Upper lobe of left lung (tissue), 4 donors: ENCODE measurements at regions not wholly inside any gene's neighbourhood (a gene's known extent, or its start where the extent isn't known, plus 50 kb on each side); places are given as distances from the start of the nearest gene placed in this dataset.

Experiments
- EP300 ChIP-seq, 4 donors: sonication (generic); formaldehyde crosslinking; IDR thresholded peaks; one replicate each; pipeline ENCODE4 v1.5.1; 2017; ENCODE audit warnings: antibody characterized with exemption in 4 of 4, control low read depth in 2 of 4
- POLR2A ChIP-seq, 4 donors: fragments of 450-650 bp; IDR thresholded peaks; one replicate each; pipeline ENCODE4 v1.5.1; 2016 to 2017; ENCODE audit warnings: antibody characterized with exemption in 4 of 4, mild to moderate bottlenecking in 2 of 4
- POLR2AphosphoS5 ChIP-seq, 2 donors: sonication (generic); formaldehyde crosslinking; IDR thresholded peaks; one replicate each; pipeline ENCODE4 v1.5.1; 2017; ENCODE audit warnings: antibody characterized with exemption in 2 of 2
- TF ChIP-seq, protein P1 (sequence below), 6 experiments: fragments of 450-650 bp in 4 of 6; fragments of 200-600 bp in 2 of 6; sonication (generic) in 2 of 6; IDR thresholded peaks; one replicate each; pipeline ENCODE4 v1.5.1; 2016 to 2019; ENCODE audit warnings: antibody characterized with exemption in 6 of 6

DNA sequence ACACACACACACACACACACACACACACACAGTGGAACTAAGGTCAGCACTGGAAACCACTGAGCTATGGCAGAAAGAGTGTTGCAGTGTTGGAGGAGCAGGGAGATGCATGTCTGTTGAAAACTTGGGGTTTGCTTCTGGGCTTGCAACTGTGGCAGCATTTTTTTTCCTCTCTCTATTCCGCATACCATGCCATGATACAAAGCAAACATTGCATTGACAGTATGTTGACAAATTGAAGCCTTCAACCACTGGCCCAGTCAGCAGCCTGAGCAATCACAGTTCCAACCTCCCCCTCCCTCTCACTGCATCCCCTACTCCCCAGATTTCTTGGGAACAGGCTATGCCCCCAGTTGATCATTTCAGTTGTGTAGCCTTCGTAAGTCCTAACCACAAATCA is 478.1 kb upstream of the WWC1 start:
- TF ChIP-seq, protein P1, sequence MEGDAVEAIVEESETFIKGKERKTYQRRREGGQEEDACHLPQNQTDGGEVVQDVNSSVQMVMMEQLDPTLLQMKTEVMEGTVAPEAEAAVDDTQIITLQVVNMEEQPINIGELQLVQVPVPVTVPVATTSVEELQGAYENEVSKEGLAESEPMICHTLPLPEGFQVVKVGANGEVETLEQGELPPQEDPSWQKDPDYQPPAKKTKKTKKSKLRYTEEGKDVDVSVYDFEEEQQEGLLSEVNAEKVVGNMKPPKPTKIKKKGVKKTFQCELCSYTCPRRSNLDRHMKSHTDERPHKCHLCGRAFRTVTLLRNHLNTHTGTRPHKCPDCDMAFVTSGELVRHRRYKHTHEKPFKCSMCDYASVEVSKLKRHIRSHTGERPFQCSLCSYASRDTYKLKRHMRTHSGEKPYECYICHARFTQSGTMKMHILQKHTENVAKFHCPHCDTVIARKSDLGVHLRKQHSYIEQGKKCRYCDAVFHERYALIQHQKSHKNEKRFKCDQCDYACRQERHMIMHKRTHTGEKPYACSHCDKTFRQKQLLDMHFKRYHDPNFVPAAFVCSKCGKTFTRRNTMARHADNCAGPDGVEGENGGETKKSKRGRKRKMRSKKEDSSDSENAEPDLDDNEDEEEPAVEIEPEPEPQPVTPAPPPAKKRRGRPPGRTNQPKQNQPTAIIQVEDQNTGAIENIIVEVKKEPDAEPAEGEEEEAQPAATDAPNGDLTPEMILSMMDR (IDR thresholded peaks at IDR 0.05): no peak
- TF ChIP-seq POLR2AphosphoS5 (IDR thresholded peaks at IDR 0.05) (no peak), EP300 (IDR thresholded peaks at IDR 0.05) (no peak), POLR2A (IDR thresholded peaks at IDR 0.05) (no peak)
